ENCODE measurements at regions not wholly inside any gene's neighbourhood (a gene's known extent, or its start where the extent isn't known, plus 50 kb on each side); places are given as distances from the start of the nearest gene placed in this dataset.

GRCh38 chr15:37765786-37766185 lies 168.7 kb upstream of the TMCO5A start:
- H2AK5ac ChIP-seq (ENCODE audit: insufficient read length, low read length): no peak overlapping the region
- H3K14ac ChIP-seq (ENCODE audit: insufficient read depth, low read length): no peak overlapping the region
- H3K4me2 ChIP-seq (ENCODE audit: insufficient read depth, insufficient read length, low read length): no peak overlapping the region
- H3K27ac ChIP-seq (ENCODE audit: insufficient read length, low read depth, low read length): no peak overlapping the region
- no peak overlapping the region for H4K91ac ChIP-seq (ENCODE audit: insufficient read length, low read depth, low read length)
- no peaks in the 10 kb centered on the region for H3K9me3 Mint-ChIP-seq
- no peak overlapping the region for H2BK5ac ChIP-seq (ENCODE audit: insufficient read length, low read length)
- H3K9me3 ChIP-seq (ENCODE audit: control insufficient read depth, low read depth, low read length): no peaks in the 10 kb centered on the region
- no peaks in the 10 kb centered on the region for H3K79me2 ChIP-seq (ENCODE audit: insufficient read depth, low read length)
- no peak overlapping the region for H4K5ac ChIP-seq (ENCODE audit: insufficient read length, low read depth, low read length)
- no peak for TF ChIP-seq CTCF (conservative IDR thresholded peaks at IDR 0.05)
- no peaks in the 10 kb centered on the region for H3K36me3 Mint-ChIP-seq (ENCODE audit: insufficient read depth in 1 of 3, low read depth in 3 of 3)
- no peaks in the 10 kb centered on the region for H3K27me3 Mint-ChIP-seq (ENCODE audit: low read depth)
- H3K9ac ChIP-seq (ENCODE audit: extremely low read depth, insufficient read length, low read length): no peak overlapping the region
- H3K4me1 ChIP-seq (ENCODE audit: insufficient read depth, low read length): no peaks in the 10 kb centered on the region
- H3K23ac ChIP-seq (ENCODE audit: insufficient read length, low read depth, low read length): no peak overlapping the region
- no peak overlapping the region for H3K4ac ChIP-seq (ENCODE audit: low read depth, low read length)
- no CpG with 5 or more reads among the region's 8 CpGs for WGBS (ENCODE audit: extremely low coverage, insufficient read length, low lambda C conversion rate)
- no peak overlapping the region for H3K27ac Mint-ChIP-seq
- no peak overlapping the region for H2AFZ ChIP-seq (ENCODE audit: low read length)
- no peak overlapping the region for H3K56ac ChIP-seq (ENCODE audit: insufficient read length, low read depth, low read length)
- H3K4me1 Mint-ChIP-seq: no peaks in the 10 kb centered on the region
- H4K20me1 ChIP-seq (ENCODE audit: control insufficient read depth, insufficient read depth, insufficient read length): no peaks in the 10 kb centered on the region
- H3T11ph ChIP-seq (ENCODE audit: low read length): no peak overlapping the region
- H2BK12ac ChIP-seq (ENCODE audit: insufficient read length, low read depth, low read length): no peak overlapping the region
- no peaks in the 10 kb centered on the region for H3K27me3 ChIP-seq (ENCODE audit: insufficient read depth, low read length)
- H3K23me2 ChIP-seq (ENCODE audit: insufficient read length, low read depth, low read length, poor library complexity, severe bottlenecking): peaks cover 2% of the 10 kb centered on the region
- DNase-seq: no peak
- no peak overlapping the region for H2BK15ac ChIP-seq (ENCODE audit: low read depth, low read length)
- no peak overlapping the region for H3K4me3 Mint-ChIP-seq
- no peak overlapping the region for H4K8ac ChIP-seq (replicated peaks; ENCODE audit: insufficient read length, low read depth, low read length)
- no peak overlapping the region for H3K18ac ChIP-seq (ENCODE audit: insufficient read length, low read depth, low read length)
- H2BK20ac ChIP-seq (ENCODE audit: low read depth, low read length, poor library complexity, severe bottlenecking): no peak overlapping the region
- H3K79me1 ChIP-seq (ENCODE audit: insufficient read depth, low read depth, low read length, poor library complexity, severe bottlenecking): no peaks in the 10 kb centered on the region
- H2BK120ac ChIP-seq (ENCODE audit: low read depth, low read length, poor library complexity, severe bottlenecking): no peak overlapping the region
